Parathyroid adenoma (tissue), 2 donors: ENCODE measurements at regions not wholly inside any gene's neighbourhood (a gene's known extent, or its start where the extent isn't known, plus 50 kb on each side); places are given as distances from the start of the nearest gene placed in this dataset.

Experiments
- H2AFZ ChIP-seq: fragments of 300-600 bp; sonication (generic); one replicate; pipeline ENCODE4 v1.7.0; 2017; ENCODE audit warnings: antibody characterized with exemption, mild to moderate bottlenecking
- H3K27ac ChIP-seq: fragments of 300-600 bp; sonication (generic); one replicate; pipeline ENCODE4 v1.7.0; 2017
- H3K27me3 ChIP-seq: fragments of 300-600 bp; sonication (generic); one replicate; pipeline ENCODE4 v1.7.0; 2017; ENCODE audit warnings: low read length; ENCODE audit not compliant: control insufficient read depth, insufficient read depth
- H3K36me3 ChIP-seq: fragments of 300-600 bp; sonication (generic); one replicate; pipeline ENCODE4 v1.7.0; 2017; ENCODE audit warnings: low read length; ENCODE audit not compliant: control insufficient read depth, insufficient read depth
- H3K4me1 ChIP-seq: fragments of 300-600 bp; sonication (generic); one replicate; pipeline ENCODE4 v1.7.0; 2017; ENCODE audit warnings: control low read depth
- H3K4me2 ChIP-seq: fragments of 300-600 bp; sonication (generic); one replicate; pipeline ENCODE4 v1.7.0; 2017; ENCODE audit warnings: low read length
- H3K4me3 ChIP-seq: fragments of 300-600 bp; sonication (generic); one replicate; pipeline ENCODE4 v1.7.0; 2017; ENCODE audit warnings: low read depth, low read length
- H3K79me2 ChIP-seq: fragments of 300-600 bp; sonication (generic); one replicate; pipeline ENCODE4 v1.7.0; 2017; ENCODE audit warnings: control low read depth
- H3K9ac ChIP-seq: fragments of 300-600 bp; sonication (generic); one replicate; pipeline ENCODE4 v1.7.0; 2017; ENCODE audit warnings: mild to moderate bottlenecking
- H3K9me3 ChIP-seq: fragments of 300-600 bp; sonication (generic); one replicate; pipeline ENCODE4 v1.7.0; 2017; ENCODE audit warnings: low read length; ENCODE audit not compliant: control insufficient read depth
- CTCF ChIP-seq: fragments of 300-600 bp; sonication (generic); IDR thresholded peaks from one replicate; pipeline ENCODE4 v1.7.0; 2017; ENCODE audit warnings: antibody characterized with exemption, mild to moderate bottlenecking
- donor health status: primary hyperparathyroidism.

- no peak overlapping the region for H3K4me3 ChIP-seq
- no peak for TF ChIP-seq CTCF
- H3K4me1 ChIP-seq = no peaks in the 10 kb centered on the region
- H3K4me2 ChIP-seq = no peak overlapping the region
- no peak overlapping the region for H3K27ac ChIP-seq
- H2AFZ ChIP-seq = no peak overlapping the region
- no peaks in the 10 kb centered on the region for H3K9me3 ChIP-seq
- no peaks in the 10 kb centered on the region for H3K79me2 ChIP-seq
- no peaks in the 10 kb centered on the region for H3K36me3 ChIP-seq
- H3K9ac ChIP-seq = no peak overlapping the region
- no peaks in the 10 kb centered on the region for H3K27me3 ChIP-seq
Observed at GRCh38 chr5:103904651-103905050, 342.1 kb upstream of the NUDT12 start.

GRCh38 chr5:103902893-103903292 lies 340.3 kb upstream of the NUDT12 start:
- TF ChIP-seq CTCF = no peak
- H3K9me3 ChIP-seq = no peaks in the 10 kb centered on the region
- no peak overlapping the region for H3K4me2 ChIP-seq
- no peaks in the 10 kb centered on the region for H3K79me2 ChIP-seq
- H2AFZ ChIP-seq = no peak overlapping the region
- no peaks in the 10 kb centered on the region for H3K4me1 ChIP-seq
- H3K36me3 ChIP-seq = no peaks in the 10 kb centered on the region
- H3K27ac ChIP-seq = no peak overlapping the region
- no peak overlapping the region for H3K9ac ChIP-seq
- no peaks in the 10 kb centered on the region for H3K27me3 ChIP-seq
- H3K4me3 ChIP-seq = no peak overlapping the region

GRCh38 chr5:103901885-103902284 lies 339.3 kb upstream of the NUDT12 start:
- no peaks in the 10 kb centered on the region for H3K36me3 ChIP-seq
- no peaks in the 10 kb centered on the region for H3K79me2 ChIP-seq
- H3K9ac ChIP-seq = no peak overlapping the region
- no peak for TF ChIP-seq CTCF
- no peaks in the 10 kb centered on the region for H3K9me3 ChIP-seq
- H3K4me3 ChIP-seq = no peak overlapping the region
- no peaks in the 10 kb centered on the region for H3K4me1 ChIP-seq
- H2AFZ ChIP-seq = no peak overlapping the region
- no peak overlapping the region for H3K27ac ChIP-seq
- H3K4me2 ChIP-seq = no peak overlapping the region
- H3K27me3 ChIP-seq = no peaks in the 10 kb centered on the region

- H3K36me3 ChIP-seq = no peaks in the 10 kb centered on the region
- TF ChIP-seq CTCF = no peak
- no peaks in the 10 kb centered on the region for H3K27me3 ChIP-seq
- H3K79me2 ChIP-seq = no peaks in the 10 kb centered on the region
- H3K4me1 ChIP-seq = no peaks in the 10 kb centered on the region
- no peak overlapping the region for H3K27ac ChIP-seq
- H3K4me3 ChIP-seq = no peak overlapping the region
- H3K9ac ChIP-seq = no peak overlapping the region
- H2AFZ ChIP-seq = no peak overlapping the region
- no peak overlapping the region for H3K4me2 ChIP-seq
- H3K9me3 ChIP-seq = no peaks in the 10 kb centered on the region
Observed at GRCh38 chr5:103896593-103896992, 334.0 kb upstream of the NUDT12 start.

GRCh38 chr5:103895738-103896137 lies 333.1 kb upstream of the NUDT12 start:
- Histone ChIP-seq H3K4me3 (no peak overlapping the region), H2AFZ (no peak overlapping the region), H3K9ac (no peak overlapping the region), H3K79me2 (no peaks in the 10 kb centered on the region), H3K9me3 (no peaks in the 10 kb centered on the region), H3K27me3 (no peaks in the 10 kb centered on the region), H3K4me1 (no peaks in the 10 kb centered on the region), H3K4me2 (no peak overlapping the region), H3K36me3 (no peaks in the 10 kb centered on the region), H3K27ac (no peak overlapping the region)
- TF ChIP-seq CTCF = no peak
